ENCODE measurements at regions not wholly inside any gene's neighbourhood (a gene's known extent, or its start where the extent isn't known, plus 50 kb on each side); places are given as distances from the start of the nearest gene placed in this dataset.

GRCh38 chr9:118734696-118735095, 634.5 kb downstream of the BRINP1 start:
- TF ChIP-seq CTCF (conservative IDR thresholded peaks at IDR 0.05 in 1 of 2, IDR thresholded peaks at IDR 0.05 in 1 of 2; ENCODE audit: low read depth in 1 of 2, low read length in 2 of 2) = no peak
- TF ChIP-seq EZH2 (IDR thresholded peaks at IDR 0.05; ENCODE audit: low read length, missing control alignments) = no peak
